EL (cell line): ENCODE measurements at regions not wholly inside any gene's neighbourhood (a gene's known extent, or its start where the extent isn't known, plus 50 kb on each side); places are given as distances from the start of the nearest gene placed in this dataset.

Experiments
- DNase-seq: peaks from one replicate; pipeline ENCODE4 v3.0.0-alpha.2; 2016

DNA sequence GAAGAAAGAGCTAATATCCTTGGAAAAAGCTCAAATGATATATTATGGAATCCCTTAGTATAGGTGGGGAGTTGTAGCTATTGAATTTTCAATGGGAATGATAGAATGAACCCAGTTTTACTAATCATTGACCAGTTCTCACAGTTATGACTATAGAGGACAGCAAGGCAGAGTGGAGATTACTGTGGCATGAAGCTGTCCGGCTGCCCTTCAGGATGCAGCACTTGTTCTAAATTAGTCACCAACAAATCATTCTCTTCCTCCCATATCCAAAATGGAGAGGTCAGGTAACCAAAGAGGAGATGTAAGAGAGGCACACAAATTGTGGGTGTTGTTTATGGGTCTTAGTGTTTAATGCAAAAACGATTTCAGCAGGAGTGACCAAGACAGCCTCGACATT is 1490.0 kb upstream of the MIR17HG start:
- DNase-seq: no peak

GRCh38 chr13:89862011-89862690 is 1485.3 kb upstream of the MIR17HG start:
- DNase-seq: no peak

DNA sequence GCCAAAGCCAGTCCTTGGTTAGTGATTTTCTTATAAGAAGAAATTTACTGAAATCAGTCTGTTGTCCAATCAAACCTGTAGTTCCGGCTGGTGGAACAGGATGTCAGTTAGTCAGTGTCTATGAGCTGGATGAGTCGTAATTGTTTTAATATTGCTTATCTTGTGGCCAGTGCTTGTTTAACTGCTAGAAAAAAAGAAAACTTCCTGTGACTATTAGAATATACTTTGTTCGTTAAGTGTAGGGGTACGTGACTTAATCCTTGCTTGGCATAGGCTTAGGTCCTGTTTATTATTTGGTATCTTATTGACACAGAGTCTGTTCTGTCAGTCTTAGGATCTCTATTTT is 1484.8 kb upstream of the MIR17HG start:
- no peak for DNase-seq

GRCh38 chr13:89865164-89866064 is 1482.1 kb upstream of the MIR17HG start:
- no peak for DNase-seq

- DNase-seq: no peak
Measured at GRCh38 chr13:89869312-89869711, 1478.2 kb upstream of the MIR17HG start.

- no peak for DNase-seq
Measured at GRCh38 chr13:89878904-89879303, 1468.6 kb upstream of the MIR17HG start.

DNA sequence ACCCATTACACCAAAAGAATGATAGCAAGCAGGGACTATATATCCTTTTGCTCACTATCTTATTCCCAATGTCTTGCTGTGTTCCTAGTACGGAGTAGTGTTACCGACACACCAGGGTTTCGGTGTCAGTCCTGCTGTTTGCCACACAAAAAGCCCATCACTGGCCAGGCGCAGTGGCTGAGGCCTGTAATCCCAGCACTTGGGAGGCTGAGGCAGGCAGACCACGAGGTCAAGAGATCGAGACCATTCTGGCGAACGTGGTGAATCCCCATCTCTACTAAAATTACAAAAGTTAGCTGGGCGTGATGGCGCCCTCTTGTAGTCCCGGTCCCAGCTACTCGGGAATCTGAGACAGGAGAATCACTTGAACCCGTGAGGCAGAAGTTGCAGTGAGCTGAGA is 1467.3 kb upstream of the MIR17HG start:
- no peak for DNase-seq

DNA sequence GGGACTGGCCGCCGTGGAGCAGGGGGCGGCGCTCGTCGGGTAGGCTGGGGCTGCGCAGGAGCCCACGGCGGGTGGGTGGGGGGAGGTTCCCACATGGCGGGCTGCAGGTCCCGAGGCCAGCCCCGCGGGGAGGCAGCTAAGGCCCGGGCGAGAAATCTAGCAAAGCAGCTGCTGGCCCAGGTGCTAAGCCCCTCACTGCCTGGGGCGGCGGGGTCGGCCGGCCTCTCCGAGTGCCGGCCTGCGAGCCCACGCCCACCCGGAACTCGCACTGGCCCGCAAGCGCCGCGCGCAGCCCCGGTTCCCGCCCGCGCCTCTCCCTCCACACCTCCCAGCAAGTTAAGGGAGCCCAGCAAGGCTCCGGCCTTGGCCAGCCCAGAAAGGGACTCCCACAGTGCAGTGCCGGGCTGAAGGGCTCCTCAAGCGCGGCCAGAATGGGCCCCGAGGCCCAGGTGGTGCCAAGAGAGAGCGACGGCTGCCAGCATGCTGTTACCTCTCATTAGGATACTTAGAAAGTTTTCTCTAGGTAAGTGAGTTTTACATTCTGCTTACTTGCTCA is 1463.5 kb upstream of the MIR17HG start:
- no peak for DNase-seq

DNA sequence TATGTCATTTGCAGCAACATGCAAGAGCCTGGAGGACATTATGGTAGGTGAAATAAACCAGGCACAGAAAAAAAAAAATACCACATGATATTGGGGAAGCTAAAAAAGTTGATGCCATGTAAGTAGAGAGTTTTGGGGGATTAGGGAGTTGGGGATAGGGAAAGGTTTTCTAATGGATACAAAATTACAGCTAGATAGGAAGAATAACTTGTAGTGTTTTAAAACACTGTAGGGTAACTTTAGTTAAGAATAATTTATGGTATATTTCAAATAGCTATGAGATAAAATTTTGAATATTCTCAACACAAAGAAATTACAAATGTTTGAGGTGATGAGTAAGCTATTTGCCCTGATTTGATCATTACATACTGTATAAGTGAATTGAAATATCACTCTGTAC is 1456.7 kb upstream of the MIR17HG start:
- DNase-seq: no peak

DNA sequence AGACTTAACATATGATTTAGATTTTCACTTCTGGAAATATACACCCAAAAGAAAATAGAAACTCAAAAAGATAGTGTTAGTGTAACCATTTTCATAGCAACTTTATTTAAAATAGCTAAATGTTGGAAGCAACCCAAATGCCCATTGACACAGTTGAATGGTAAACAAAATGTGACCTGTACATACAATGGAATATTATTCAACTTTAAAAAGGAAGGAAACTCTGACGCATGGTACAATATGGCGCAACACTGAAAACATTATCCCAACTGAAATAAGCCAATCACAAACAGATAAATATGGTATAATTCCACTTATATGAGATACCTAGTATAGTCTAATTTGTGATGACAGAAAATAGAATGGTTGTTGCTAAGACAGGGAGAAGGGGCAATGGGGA is 1456.1 kb upstream of the MIR17HG start:
- DNase-seq: no peak

- DNase-seq: no peak
Measured at GRCh38 chr13:89897681-89898080, 1449.8 kb upstream of the MIR17HG start.

DNA sequence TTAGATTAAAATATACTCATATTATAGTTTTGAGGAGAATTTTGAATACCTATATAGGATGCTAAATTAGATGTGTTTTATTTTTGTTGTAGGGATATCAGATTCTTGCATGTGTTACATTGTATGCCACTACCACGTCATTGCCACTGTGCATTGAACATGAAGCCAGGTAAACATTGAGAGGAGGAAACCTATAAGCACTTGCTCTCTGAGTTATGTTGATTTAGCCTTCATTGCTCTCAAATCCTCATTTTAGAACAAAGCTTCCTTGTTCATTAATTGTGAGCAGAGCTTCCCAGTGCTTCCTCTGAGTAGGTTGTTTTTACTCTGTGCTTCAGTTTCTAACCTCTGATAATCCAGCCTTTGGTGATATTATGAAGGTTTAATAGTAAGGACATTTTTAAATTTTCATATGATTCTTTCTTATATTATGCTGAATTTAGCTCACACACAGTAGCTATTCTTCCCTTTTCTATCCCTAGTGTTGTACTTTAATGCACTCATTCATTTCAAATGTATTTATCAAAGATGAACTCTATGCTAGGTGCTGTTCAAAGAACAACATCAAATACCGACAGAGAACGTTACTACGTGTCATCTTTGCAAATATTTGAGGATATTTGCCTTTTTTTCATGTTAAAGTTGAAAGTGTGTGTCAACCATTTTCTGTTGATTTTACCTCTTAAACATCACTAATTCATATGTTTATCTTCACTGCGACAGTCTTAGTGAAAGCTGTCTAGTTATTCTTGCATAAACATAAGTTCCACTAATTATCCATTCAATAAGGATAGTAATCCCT is 1448.0 kb upstream of the MIR17HG start:
- DNase-seq: no peak

- DNase-seq: no peak
Measured at GRCh38 chr13:89900104-89900765, 1447.3 kb upstream of the MIR17HG start.

DNA sequence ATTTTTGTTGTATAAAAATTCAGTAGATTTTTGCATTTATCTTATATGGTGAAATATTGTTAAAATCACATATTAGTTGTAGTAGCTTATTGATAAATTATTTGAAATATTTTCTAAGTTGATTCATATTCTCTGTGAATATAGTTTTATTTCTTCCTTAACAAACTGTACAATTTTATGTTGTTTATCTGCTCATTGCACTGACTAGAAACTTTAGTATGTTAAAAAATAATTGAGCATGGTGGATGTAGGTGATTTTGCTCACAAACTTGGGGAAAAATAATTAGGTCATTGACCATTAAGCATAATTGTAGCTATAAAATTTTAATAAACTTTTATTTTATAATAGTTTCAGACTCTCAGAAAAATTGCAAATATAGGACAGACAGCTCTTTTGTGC is 1445.3 kb upstream of the MIR17HG start:
- no peak for DNase-seq

DNA sequence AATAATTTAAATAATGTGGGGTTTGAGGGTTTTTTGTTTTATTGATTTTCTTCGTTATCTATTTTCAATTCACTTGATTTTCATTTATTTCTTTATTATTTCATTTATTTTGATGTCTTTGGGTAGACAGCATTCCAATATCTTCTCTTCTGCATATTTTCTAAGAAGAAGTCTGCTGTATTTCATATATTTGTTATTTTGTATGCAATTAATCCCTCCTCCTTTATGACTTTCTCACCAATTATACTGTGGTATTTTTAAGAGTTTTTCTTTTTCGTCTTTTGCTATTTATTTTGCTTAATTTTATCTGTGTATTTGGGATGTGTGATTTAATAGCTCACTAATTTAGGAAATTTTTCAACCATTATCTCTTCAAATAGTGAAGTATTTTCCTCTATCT is 1444.4 kb upstream of the MIR17HG start:
- DNase-seq: no peak

DNA sequence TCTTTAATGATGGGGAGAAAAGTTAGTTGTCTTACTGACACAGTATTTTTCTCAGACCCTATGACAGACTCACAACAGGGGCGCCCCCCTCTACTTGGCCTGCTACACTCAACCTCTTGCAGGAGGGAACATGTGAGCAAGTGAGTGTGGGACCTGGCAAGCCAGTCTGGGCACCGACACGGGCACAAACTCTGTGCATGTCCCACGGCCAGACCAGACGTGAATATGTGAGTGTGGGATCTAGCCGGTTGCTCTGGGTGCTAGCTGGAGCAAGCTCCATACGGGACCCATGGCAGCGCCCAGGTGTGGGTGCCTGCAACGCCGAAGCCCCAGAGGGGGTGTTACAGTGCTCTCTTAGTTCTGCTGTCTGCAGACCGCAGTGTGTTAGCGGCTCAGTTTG is 1437.3 kb upstream of the MIR17HG start:
- DNase-seq: no peak

DNA sequence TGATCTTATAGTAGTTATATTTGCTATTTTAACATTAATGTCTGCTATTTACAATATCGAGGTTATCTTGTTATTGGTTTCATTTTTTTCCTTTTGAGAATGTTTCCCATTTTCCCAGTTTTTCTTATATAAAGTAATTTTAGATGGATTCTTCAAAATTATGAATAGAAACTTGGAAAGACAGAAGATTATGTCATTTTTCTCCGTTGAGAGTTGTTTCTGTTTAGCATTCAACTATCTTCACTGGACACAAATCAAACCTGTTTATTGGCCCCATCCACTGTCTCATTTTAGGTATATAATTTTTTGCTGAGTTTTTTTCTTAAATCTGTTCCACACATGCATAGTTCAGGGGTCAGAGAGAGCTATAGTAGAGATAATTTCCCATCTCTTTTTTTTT is 1430.9 kb upstream of the MIR17HG start:
- no peak for DNase-seq

DNA sequence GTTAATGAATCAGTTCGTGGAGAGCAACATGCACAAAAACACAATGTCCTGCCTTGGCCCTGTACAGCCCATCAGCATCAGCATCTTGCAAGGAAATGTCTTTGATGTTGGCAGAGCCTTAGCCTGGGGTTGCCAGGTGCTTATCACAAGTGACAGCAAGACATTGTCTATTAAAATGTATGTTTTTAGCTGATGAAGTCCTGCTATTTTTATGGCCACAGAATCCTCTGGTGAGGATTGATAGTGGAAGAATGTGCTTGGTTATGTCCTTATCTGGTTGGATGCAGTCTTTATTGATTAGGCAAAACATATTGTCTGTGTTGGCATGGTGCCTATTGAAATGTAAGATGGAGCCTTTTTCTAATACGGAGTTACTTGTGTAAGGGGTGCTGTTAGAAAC is 1427.0 kb upstream of the MIR17HG start:
- DNase-seq: no peak

GRCh38 chr13:89923052-89923451 is 1424.4 kb upstream of the MIR17HG start:
- DNase-seq: no peak

- DNase-seq: peak; percentile 1
Measured at GRCh38 chr13:89923736-89924135, 1423.8 kb upstream of the MIR17HG start.

GRCh38 chr13:89925107-89925506 is 1422.4 kb upstream of the MIR17HG start:
- DNase-seq: peak; percentile 1

- no peak for DNase-seq
Measured at GRCh38 chr13:89930861-89931260, 1416.6 kb upstream of the MIR17HG start.

DNA sequence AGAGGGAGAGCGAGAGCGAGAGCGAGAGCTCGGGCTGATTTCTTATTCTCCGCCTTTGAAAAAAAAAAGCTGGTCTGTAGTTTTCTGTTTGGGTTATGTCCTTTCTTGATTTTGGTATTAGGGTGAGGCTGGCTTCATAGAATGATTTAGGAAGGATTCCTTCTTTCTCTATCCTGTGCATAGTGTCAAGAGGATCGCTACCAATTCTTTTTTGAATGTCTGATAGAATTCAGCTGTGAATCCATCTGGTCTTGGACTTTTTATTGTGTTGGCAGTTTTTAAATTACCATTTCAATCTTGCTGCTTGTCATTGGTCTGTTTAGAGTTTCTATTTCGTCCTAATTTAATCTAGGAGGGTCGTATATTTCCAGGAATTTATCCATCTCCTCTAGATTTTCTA is 1414.6 kb upstream of the MIR17HG start:
- DNase-seq: no peak
